NB4 (cell line): ENCODE measurements at regions not wholly inside any gene's neighbourhood (a gene's known extent, or its start where the extent isn't known, plus 50 kb on each side); places are given as distances from the start of the nearest gene placed in this dataset.

Experiments used
- POLR2A ChIP-seq: IDR thresholded peaks from 2 replicates; pipeline ENCODE4 v1.6.1; 2011; ENCODE audit warnings: mild to moderate bottlenecking; ENCODE audit not compliant: insufficient read length; ENCODE audit errors: extremely low read depth
- TF ChIP-seq, protein P1 (sequence below): IDR thresholded peaks from one replicate; pipeline ENCODE4 v1.5.1; 2012; ENCODE audit warnings: low read depth, low read length
- TF ChIP-seq, protein P2 (sequence below): IDR thresholded peaks from 2 replicates; pipeline ENCODE4 v1.6.1; 2011; ENCODE audit warnings: low read depth, low read length

DNA sequence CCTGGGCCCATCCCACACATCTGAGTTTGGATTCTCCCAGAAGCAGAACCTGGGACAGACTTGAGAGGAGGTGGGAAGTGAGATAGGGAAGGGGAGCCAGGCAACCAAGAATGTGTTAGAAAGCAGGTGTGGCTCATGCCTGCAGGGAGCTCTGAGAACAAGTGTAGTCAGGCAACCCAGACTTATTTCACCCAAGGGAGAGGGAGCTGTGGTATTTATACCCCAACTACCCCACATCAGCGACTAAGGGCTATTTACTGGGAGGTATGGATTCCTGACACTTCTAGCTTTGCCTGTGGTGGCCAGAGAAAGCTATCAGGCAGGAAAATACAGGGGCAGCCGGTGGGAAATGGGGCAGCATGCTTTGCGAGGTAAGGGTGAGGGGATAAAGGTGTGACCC lies 125.8 kb upstream of the MSX1 start:
- TF ChIP-seq, protein P1, sequence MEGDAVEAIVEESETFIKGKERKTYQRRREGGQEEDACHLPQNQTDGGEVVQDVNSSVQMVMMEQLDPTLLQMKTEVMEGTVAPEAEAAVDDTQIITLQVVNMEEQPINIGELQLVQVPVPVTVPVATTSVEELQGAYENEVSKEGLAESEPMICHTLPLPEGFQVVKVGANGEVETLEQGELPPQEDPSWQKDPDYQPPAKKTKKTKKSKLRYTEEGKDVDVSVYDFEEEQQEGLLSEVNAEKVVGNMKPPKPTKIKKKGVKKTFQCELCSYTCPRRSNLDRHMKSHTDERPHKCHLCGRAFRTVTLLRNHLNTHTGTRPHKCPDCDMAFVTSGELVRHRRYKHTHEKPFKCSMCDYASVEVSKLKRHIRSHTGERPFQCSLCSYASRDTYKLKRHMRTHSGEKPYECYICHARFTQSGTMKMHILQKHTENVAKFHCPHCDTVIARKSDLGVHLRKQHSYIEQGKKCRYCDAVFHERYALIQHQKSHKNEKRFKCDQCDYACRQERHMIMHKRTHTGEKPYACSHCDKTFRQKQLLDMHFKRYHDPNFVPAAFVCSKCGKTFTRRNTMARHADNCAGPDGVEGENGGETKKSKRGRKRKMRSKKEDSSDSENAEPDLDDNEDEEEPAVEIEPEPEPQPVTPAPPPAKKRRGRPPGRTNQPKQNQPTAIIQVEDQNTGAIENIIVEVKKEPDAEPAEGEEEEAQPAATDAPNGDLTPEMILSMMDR, result no peak
- no peak for TF ChIP-seq POLR2A
- TF ChIP-seq, protein P2, sequence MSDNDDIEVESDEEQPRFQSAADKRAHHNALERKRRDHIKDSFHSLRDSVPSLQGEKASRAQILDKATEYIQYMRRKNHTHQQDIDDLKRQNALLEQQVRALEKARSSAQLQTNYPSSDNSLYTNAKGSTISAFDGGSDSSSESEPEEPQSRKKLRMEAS, result no peak
